Gastroesophageal sphincter (tissue), 3 donors: ENCODE measurements at regions not wholly inside any gene's neighbourhood (a gene's known extent, or its start where the extent isn't known, plus 50 kb on each side); places are given as distances from the start of the nearest gene placed in this dataset.

Experiments
- EP300 ChIP-seq: sonication (generic); formaldehyde crosslinking; IDR thresholded peaks from one replicate; pipeline ENCODE4 v1.6.1; 2017; ENCODE audit warnings: antibody characterized with exemption, mild to moderate bottlenecking
- POLR2AphosphoS5 ChIP-seq: sonication (generic); formaldehyde crosslinking; IDR thresholded peaks from one replicate; pipeline ENCODE4 v1.6.1; 2017; ENCODE audit warnings: antibody characterized with exemption
- TF ChIP-seq, protein P1 (sequence below), 4 experiments: fragments of 200-600 bp in 2 of 4; fragments of 450-650 bp in 2 of 4; sonication (generic) in 1 of 4; IDR thresholded peaks; one replicate each; pipeline ENCODE4 v1.5.1; 2017 to 2019; ENCODE audit warnings: antibody characterized with exemption in 4 of 4, mild to moderate bottlenecking in 2 of 4, moderate library complexity in 2 of 4

DNA sequence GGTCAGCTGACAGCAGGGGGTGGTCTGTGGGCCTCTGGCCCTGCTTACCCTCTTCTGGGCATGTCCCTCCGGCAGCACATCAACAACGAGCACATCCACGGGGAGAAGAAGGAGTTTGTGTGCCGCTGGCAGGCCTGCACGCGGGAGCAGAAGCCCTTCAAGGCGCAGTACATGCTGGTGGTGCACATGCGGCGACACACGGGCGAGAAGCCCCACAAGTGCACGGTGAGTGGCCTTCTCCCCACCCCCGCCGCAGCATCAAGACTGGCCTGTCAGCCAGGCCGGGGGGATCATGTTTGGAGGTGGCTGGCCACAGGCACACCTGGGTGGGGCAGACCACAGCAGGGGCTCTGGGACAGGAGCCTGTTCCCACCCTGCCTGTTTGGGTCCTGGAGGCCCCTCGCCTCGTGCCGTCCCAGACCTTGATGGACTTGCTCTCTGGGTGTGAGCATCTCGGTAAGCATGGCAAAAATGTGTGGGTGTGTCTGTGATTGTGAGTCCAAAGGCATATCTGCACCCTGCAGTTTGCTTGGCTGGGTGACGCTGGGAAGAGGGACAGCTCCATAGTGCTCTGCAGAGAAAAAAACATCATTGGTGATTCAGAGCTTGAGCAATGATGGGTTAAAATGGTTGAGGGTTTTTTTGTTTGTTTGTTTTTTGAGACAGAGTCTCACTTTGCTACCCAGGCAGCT lies 242.8 kb downstream of the GLI2 start:
- TF ChIP-seq POLR2AphosphoS5 (no peak), EP300 (no peak)
- TF ChIP-seq, protein P1, sequence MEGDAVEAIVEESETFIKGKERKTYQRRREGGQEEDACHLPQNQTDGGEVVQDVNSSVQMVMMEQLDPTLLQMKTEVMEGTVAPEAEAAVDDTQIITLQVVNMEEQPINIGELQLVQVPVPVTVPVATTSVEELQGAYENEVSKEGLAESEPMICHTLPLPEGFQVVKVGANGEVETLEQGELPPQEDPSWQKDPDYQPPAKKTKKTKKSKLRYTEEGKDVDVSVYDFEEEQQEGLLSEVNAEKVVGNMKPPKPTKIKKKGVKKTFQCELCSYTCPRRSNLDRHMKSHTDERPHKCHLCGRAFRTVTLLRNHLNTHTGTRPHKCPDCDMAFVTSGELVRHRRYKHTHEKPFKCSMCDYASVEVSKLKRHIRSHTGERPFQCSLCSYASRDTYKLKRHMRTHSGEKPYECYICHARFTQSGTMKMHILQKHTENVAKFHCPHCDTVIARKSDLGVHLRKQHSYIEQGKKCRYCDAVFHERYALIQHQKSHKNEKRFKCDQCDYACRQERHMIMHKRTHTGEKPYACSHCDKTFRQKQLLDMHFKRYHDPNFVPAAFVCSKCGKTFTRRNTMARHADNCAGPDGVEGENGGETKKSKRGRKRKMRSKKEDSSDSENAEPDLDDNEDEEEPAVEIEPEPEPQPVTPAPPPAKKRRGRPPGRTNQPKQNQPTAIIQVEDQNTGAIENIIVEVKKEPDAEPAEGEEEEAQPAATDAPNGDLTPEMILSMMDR (IDR thresholded peaks at IDR 0.05): no peak
